GM18499 (cell line): ENCODE measurements at regions not wholly inside any gene's neighbourhood (a gene's known extent, or its start where the extent isn't known, plus 50 kb on each side); places are given as distances from the start of the nearest gene placed in this dataset.
"Not testable (repeated sequence)": the region's sequence is repeated elsewhere in the genome, so short reads cannot be mapped to it uniquely, and the experiment has no call there.

Source experiments
- ATAC-seq: cut with Tn5 transposase; IDR thresholded peaks from one replicate; pipeline ENCODE4 v1.9.1; 2021; ENCODE audit warnings: moderate number of reproducible peaks; ENCODE audit not compliant: insufficient read depth, unreplicated experiment

- ATAC-seq = no peak
Observed at GRCh38 chr5:117434254-117434653, 859.6 kb upstream of the SEMA6A start.

DNA sequence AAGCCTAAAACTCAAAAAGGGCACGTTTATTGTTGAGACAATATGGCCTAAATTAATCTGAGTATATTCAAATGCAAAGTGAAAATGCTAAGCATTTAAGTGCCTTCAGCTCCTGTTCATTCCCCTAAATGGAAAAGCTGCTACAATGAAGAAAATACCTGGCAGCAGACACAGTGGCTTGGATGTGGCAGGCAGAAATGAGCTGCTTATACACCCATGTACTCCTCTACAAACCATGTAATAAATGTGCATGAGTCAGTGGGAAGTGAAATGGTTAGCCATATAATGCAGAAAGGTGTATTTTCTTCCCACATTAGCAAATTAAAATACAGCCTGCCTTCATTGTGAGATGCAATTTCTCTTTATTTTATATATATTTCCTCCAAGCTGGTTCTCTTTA lies 859.2 kb upstream of the SEMA6A start:
- ATAC-seq = no peak

DNA sequence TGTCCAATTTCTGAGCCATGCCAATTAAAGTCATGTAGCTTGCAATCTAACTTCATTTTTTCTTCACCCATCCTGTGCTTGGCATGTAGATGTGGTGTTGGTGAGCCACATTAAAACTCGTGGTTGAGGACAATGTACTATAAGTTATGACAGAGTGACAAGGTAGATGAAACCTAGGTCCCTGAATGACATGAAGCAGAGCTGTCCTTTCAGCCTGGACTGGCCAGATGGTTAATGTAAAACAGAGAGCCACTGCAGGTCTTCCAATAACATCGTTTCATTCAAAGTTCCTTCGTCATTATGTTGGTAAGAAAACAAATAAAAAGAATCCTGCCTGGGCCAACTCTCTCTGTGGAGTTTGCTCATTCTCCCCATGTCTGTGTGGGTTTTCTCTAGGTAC lies 856.5 kb upstream of the SEMA6A start:
- no peak for ATAC-seq

- no peak for ATAC-seq
Observed at GRCh38 chr5:117425163-117425562, 850.5 kb upstream of the SEMA6A start.

DNA sequence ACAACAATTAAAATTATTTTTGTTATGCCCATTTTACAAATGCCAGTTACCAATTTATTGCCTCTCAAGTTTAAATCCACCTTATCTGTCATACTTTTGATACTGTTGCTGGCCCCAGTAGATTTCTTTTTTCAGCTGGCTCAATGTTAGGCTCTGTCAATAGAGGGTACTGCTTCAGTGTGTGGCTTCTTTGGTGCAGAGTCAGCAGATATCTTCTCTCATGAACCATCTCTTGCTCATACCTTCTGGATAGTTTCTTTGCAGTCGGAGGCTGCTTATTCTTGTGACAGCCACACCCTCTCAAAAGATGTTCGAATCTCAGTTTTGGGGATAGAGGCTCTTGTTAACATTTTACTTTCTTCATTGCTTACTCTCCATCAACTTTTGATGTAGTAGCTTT lies 849.9 kb upstream of the SEMA6A start:
- no peak for ATAC-seq

- no peak for ATAC-seq
Observed at GRCh38 chr5:117417501-117417900, 842.9 kb upstream of the SEMA6A start.

DNA sequence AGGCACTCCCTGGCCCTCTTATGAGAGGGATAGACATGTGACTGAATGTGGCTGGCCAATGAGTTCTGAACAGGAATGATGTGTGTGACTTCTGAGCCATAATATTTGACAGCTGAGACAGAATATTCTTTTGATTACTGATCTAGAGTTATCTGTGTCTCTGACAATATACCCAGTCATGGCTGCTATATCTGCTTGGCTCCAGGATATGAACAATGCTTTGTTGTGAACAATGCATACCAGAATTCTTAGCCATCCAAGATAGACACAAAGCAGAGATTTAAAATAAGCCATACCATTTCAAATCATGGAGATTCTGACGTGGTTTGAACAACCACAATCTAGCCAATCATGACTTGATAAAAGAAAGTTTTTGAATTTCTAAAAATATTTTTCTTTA lies 840.3 kb upstream of the SEMA6A start:
- ATAC-seq = no peak

- ATAC-seq = no peak
Observed at GRCh38 chr5:117411701-117412100, 837.1 kb upstream of the SEMA6A start.

DNA sequence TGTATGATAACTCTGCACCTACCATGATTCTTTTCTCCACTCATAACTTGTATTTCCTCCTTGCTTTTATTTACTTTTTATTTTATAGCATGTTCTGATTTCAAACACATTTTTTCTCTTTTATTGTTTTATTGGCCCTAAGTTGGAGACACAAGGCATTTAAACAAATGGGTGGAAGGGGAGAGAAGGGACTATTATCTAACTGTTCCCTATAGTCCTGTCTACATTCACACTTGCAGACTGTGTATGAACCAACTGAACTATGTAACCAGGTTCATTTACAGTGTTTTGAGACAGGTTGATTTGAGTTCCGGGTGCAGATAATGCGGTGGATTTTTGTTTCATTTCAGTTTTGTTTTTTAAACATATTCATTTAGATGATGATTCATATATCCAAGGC lies 830.6 kb upstream of the SEMA6A start:
- ATAC-seq = no peak

DNA sequence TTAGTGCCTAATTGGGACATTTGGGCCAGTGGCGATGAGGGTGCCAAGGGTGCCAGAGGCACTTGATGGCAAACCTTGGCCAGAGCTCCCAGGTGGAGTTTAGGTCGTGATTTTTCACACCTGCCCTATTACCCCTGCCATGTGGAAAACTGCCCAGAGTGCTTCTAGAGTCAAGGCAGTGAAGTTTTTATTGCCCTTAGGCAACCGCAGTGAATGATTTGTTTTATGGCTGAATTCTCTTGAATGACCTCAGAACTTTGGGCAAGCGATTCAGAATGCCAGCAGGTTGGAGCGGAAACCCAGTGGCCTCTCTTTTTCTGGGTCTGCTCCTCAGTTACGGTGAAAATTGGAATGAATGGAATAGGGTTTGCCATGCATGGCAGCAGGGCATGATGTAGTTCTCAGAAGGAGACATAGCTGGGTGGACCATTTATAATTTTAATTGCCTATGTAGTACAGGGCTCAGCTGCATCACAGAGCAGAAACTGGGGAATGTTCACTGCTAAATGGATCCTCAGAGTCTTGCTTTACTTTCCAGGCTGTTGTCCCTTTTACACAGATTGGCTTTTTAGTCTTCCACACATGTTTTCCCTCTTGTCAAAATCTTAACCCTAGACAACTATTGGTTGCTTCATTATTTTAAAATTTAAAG lies 820.0 kb upstream of the SEMA6A start:
- ATAC-seq = no peak

GRCh38 chr5:117393125-117393524 lies 818.5 kb upstream of the SEMA6A start:
- ATAC-seq = no peak

GRCh38 chr5:117380316-117380715 lies 805.7 kb upstream of the SEMA6A start:
- ATAC-seq = no peak

DNA sequence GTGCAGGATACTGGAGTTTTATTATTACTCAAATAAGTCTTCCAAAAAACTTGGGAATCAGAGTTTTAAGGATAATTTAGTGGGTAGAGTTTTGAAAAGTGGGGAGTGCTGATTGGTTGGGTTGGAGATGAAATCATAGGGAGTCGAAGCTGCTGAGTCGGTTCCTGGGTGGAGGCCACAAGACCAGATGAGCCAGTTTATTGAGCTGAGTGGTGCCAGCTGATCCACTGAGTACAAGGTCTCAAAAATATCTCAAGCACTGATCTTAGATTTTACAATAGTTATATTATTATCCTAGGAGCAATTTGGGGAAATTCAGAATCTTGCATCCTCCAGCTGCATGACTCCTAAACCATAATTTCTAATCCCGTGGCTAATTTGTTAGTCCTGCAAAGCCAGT lies 804.9 kb upstream of the SEMA6A start:
- no peak for ATAC-seq

GRCh38 chr5:117376748-117377147 lies 802.1 kb upstream of the SEMA6A start:
- no peak for ATAC-seq

DNA sequence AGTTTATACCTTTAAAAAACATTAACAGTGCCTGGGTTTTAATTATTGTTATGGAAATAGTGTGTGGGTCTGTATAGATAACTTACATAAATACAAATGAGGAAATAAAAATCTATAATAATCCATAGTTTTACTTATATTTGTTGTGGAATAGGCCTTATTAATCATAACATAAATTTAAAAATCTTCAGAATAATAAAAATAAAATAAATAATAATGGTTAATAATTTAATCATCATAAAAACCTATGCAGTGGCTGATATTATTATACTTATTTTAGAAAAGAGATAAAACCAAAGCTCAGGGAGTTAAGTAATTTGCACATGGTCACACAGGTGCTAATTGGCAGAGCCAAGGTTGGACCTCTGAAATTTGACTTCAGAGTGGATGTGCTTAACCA lies 785.3 kb upstream of the SEMA6A start:
- ATAC-seq = no peak

GRCh38 chr5:117357886-117358285 lies 783.3 kb upstream of the SEMA6A start:
- no peak for ATAC-seq

GRCh38 chr5:117347280-117347679 lies 772.7 kb upstream of the SEMA6A start:
- no peak for ATAC-seq

- not testable (repeated sequence) for ATAC-seq
Observed at GRCh38 chr5:117343726-117344125, 769.1 kb upstream of the SEMA6A start.

GRCh38 chr5:117337064-117337749 lies 762.6 kb upstream of the SEMA6A start:
- no peak for ATAC-seq

DNA sequence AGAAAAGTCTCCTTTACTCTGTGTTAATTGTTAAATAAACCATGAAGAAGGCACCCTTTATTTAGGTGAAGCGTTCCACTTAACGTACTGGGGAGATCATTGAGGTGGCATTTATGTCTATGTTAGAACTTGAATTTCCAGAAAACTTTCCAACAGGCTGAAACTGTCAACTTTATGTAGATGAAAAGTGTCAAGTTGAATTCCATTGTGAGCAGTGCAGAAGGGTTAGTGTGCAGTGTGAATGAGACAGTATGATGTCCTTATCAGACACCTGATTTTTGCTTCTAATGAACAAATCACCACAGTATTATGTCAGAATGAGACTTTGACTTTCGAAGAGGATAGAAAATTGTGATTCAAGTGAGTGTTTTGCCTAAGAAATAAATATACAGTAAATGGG lies 761.6 kb upstream of the SEMA6A start:
- ATAC-seq = no peak

DNA sequence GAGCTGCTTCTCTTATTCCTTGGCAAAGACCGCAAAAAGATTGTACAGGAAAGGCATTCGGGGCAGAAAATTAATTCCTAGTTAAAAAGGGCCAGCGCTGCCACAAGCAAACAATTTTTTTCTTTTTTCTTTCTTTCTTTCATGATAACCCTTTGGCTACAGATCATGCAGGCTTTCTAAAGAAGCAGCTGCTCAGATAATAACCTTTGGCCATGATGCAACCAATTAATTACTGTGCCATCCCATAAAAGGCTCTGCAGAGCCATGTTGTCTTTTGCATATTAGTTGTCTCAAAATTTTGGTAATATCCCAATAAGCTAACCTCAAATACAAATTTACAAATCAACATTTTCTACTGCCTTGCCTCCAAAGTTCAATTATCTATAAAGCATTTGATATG lies 758.4 kb upstream of the SEMA6A start:
- no peak for ATAC-seq

- ATAC-seq = no peak
Observed at GRCh38 chr5:117332341-117332740, 757.7 kb upstream of the SEMA6A start.
